Neuronal stem cell (in vitro differentiated cells): ENCODE measurements at regions not wholly inside any gene's neighbourhood (a gene's known extent, or its start where the extent isn't known, plus 50 kb on each side); places are given as distances from the start of the nearest gene placed in this dataset.
A peak's percentile ranks its signal among the peaks of the same experiment; 100 is the strongest.

Experiments
- DNase-seq: peaks from one replicate; pipeline ENCODE4 v3.0.0-alpha.2; 2013; ENCODE audit warnings: low spot score
- H2AFZ ChIP-seq: one replicate; pipeline ENCODE4 v1.6.1; 2013; ENCODE audit warnings: mild to moderate bottlenecking, low read length, inconsistent platforms
- H2AK5ac ChIP-seq: 2 replicates; pipeline ENCODE4 v1.6.1; 2013; ENCODE audit warnings: low read depth, mild to moderate bottlenecking, inconsistent platforms, low read length, moderate library complexity, mixed read lengths
- H2BK120ac ChIP-seq: 2 replicates; pipeline ENCODE4 v1.6.1; 2013; ENCODE audit warnings: low read depth, mild to moderate bottlenecking, inconsistent platforms, low read length, moderate library complexity, mixed read lengths
- H2BK12ac ChIP-seq: one replicate; pipeline ENCODE4 v1.6.1; 2013; ENCODE audit warnings: low read length, inconsistent platforms
- H2BK15ac ChIP-seq: 2 replicates; pipeline ENCODE4 v1.6.1; 2013; ENCODE audit warnings: mild to moderate bottlenecking, low read length, inconsistent platforms, mixed read lengths
- H2BK5ac ChIP-seq: one replicate; pipeline ENCODE4 v1.6.1; 2013; ENCODE audit warnings: inconsistent platforms, mild to moderate bottlenecking, low read length, moderate library complexity
- H3K14ac ChIP-seq: one replicate; pipeline ENCODE4 v1.6.1; 2013; ENCODE audit warnings: low read length, inconsistent platforms
- H3K18ac ChIP-seq: 2 replicates; pipeline ENCODE4 v1.6.1; 2013; ENCODE audit warnings: low read length, inconsistent platforms
- H3K23ac ChIP-seq: 2 replicates; pipeline ENCODE4 v1.6.1; 2013; ENCODE audit warnings: low read depth, mild to moderate bottlenecking, mixed read lengths, low read length, inconsistent platforms; ENCODE audit not compliant: poor library complexity
- H3K27ac ChIP-seq: replicated peaks from 3 replicates; pipeline ENCODE4 v1.5.1; 2013; ENCODE audit warnings: low read length, inconsistent platforms
- H3K27me3 ChIP-seq, 3 experiments: 2 replicates each; pipeline ENCODE4 v1.6.1; 2013; ENCODE audit warnings: low read length in 3 of 3, mild to moderate bottlenecking in 2 of 3, inconsistent platforms in 1 of 3, low read depth in 1 of 3, mixed read lengths in 1 of 3, moderate library complexity in 1 of 3; ENCODE audit not compliant: control insufficient read depth in 3 of 3, insufficient read depth in 3 of 3
- H3K36me3 ChIP-seq, 2 donors: replicated peaks in 1 of 2; 2 replicates each; pipeline ENCODE4 v1.6.1; 2013; ENCODE audit warnings: low read length in 2 of 2; ENCODE audit not compliant: control insufficient read depth in 2 of 2, insufficient read depth in 2 of 2
- H3K4ac ChIP-seq: 2 replicates; pipeline ENCODE4 v1.6.1; 2013; ENCODE audit warnings: inconsistent platforms, mild to moderate bottlenecking, low read length, moderate library complexity
- H3K4me1 ChIP-seq, 2 donors: 1 replicate in 1 of 2; 2 replicates in 1 of 2; pipeline ENCODE4 v1.6.1; 2013; ENCODE audit warnings: low read length in 2 of 2, low read depth in 1 of 2; ENCODE audit not compliant: control insufficient read depth in 2 of 2, insufficient read depth in 1 of 2
- H3K4me2 ChIP-seq: one replicate; pipeline ENCODE4 v1.6.1; 2013; ENCODE audit warnings: mild to moderate bottlenecking, low read length, inconsistent platforms; ENCODE audit not compliant: insufficient read depth, poor library complexity, severe bottlenecking
- H3K4me3 ChIP-seq, 2 donors: 2 replicates each; pipeline ENCODE4 v1.5.1; 2013; ENCODE audit warnings: low read length in 2 of 2, mild to moderate bottlenecking in 2 of 2, inconsistent platforms in 1 of 2, moderate library complexity in 1 of 2
- H3K79me1 ChIP-seq: one replicate; pipeline ENCODE4 v1.6.1; 2013; ENCODE audit warnings: low read depth, mild to moderate bottlenecking, inconsistent platforms, low read length, moderate library complexity
- H3K9ac ChIP-seq: one replicate; pipeline ENCODE4 v1.6.1; 2013; ENCODE audit warnings: mild to moderate bottlenecking, low read depth, low read length, inconsistent platforms; ENCODE audit not compliant: poor library complexity
- H3K9me3 ChIP-seq, 2 donors: replicated peaks in 1 of 2; 2 replicates each; pipeline versions ENCODE3 to v1.6.1; 2013; ENCODE audit warnings: low read length in 2 of 2, mild to moderate bottlenecking in 2 of 2, inconsistent platforms in 1 of 2, low read depth in 1 of 2, mixed read lengths in 1 of 2, moderate library complexity in 1 of 2; ENCODE audit not compliant: control insufficient read depth in 2 of 2, insufficient read depth in 1 of 2
- H4K8ac ChIP-seq: one replicate; pipeline ENCODE4 v1.6.1; 2013; ENCODE audit warnings: low read depth, mild to moderate bottlenecking, inconsistent platforms, low read length, moderate library complexity
- H4K91ac ChIP-seq: one replicate; pipeline ENCODE4 v1.6.1; 2013; ENCODE audit warnings: low read length, low read depth, mild to moderate bottlenecking, inconsistent platforms; ENCODE audit not compliant: poor library complexity
- WGBS, 2 donors: extraction: QIAGEN DNeasy Blood & Tissue Kit; methylation state at CpG; one replicate each; pipeline ENCODE4 v1.1.7; 2013; ENCODE audit warnings: missing lambda C conversion rate in 2 of 2, mixed read lengths in 1 of 2; ENCODE audit not compliant: insufficient read length in 2 of 2, insufficient replicate concordance in 1 of 2; ENCODE audit errors: extremely low coverage in 2 of 2; 5-methylcytosine and 5-hydroxymethylcytosine counted together

DNA sequence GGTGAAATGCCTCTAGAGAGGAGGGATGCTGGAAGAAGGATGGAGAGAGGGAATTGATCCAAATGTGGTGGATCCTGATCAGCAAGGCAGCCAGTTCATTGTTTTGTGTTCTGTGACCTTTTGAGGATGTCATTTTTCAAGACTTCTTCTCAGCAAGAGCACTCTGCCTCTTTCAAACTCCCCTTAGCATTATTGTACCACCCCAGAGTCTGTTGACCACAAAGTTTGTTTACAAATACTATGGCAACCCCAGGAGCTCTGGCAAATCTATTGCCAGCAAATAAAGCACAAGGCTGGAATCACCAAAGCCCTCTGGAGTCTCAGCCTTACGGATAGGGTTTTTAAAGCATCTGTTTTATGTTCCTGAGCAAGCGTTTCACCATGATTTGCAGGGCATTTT is 76.2 kb upstream of the SLC1A3 start:
- no CpG with 5 or more reads among the region's 2 CpGs for WGBS, 2 donors
- no peak overlapping the region for H3K14ac ChIP-seq
- H3K27ac ChIP-seq, result no peak overlapping the region
- no peak overlapping the region for H2AK5ac ChIP-seq
- H4K91ac ChIP-seq, result no peak overlapping the region
- no peak overlapping the region for H3K4me3 ChIP-seq
- no peak overlapping the region for H2BK5ac ChIP-seq
- H3K4ac ChIP-seq, result no peak overlapping the region
- H3K9me3 ChIP-seq, result no peaks in the 10 kb centered on the region
- H3K4me1 ChIP-seq, result no peaks in the 10 kb centered on the region
- no peaks in the 10 kb centered on the region for H3K27me3 ChIP-seq
- peak; percentile 18 for DNase-seq
- H2BK12ac ChIP-seq, result no peak overlapping the region
- H2AFZ ChIP-seq, result peak overlapping the region; percentile 6
- no peak overlapping the region for H3K18ac ChIP-seq
- H3K9ac ChIP-seq, result no peak overlapping the region
- no peaks in the 10 kb centered on the region for H3K36me3 ChIP-seq
- no peak overlapping the region for H3K4me2 ChIP-seq
- no peaks in the 10 kb centered on the region for H3K79me1 ChIP-seq
- H2BK15ac ChIP-seq, result no peak overlapping the region
- H4K8ac ChIP-seq, result no peak overlapping the region
- no peak overlapping the region for H3K23ac ChIP-seq
- no peak overlapping the region for H2BK120ac ChIP-seq

GRCh38 chr5:36531401-36531800 is 75.0 kb upstream of the SLC1A3 start:
- no peak overlapping the region for H2BK12ac ChIP-seq
- H3K36me3 ChIP-seq, result no peaks in the 10 kb centered on the region
- no peak overlapping the region for H3K27ac ChIP-seq
- H3K9me3 ChIP-seq, result no peaks in the 10 kb centered on the region
- no peak overlapping the region for H3K9ac ChIP-seq
- peaks cover 0 to 6% of the 10 kb centered on the region in 2 donors for H3K4me1 ChIP-seq
- H4K8ac ChIP-seq, result no peak overlapping the region
- no peak overlapping the region for H2AK5ac ChIP-seq
- no peak overlapping the region for H3K4me2 ChIP-seq
- H3K14ac ChIP-seq, result no peak overlapping the region
- H2BK5ac ChIP-seq, result no peak overlapping the region
- WGBS, 2 donors, result no CpG with 5 or more reads among the region's 1 CpG
- no peak overlapping the region for H3K4ac ChIP-seq
- H2BK120ac ChIP-seq, result no peak overlapping the region
- H3K27me3 ChIP-seq, result no peaks in the 10 kb centered on the region
- H3K79me1 ChIP-seq, result no peaks in the 10 kb centered on the region
- H3K23ac ChIP-seq, result no peak overlapping the region
- no peak overlapping the region for H2BK15ac ChIP-seq
- H4K91ac ChIP-seq, result no peak overlapping the region
- H3K4me3 ChIP-seq, result no peak overlapping the region
- H2AFZ ChIP-seq, result no peak overlapping the region
- DNase-seq, result no peak
- no peak overlapping the region for H3K18ac ChIP-seq

- no CpG with 5 or more reads among the region's 5 CpGs for WGBS, 2 donors
- no peak overlapping the region for H4K91ac ChIP-seq
- no peak overlapping the region for H2BK5ac ChIP-seq
- DNase-seq, result no peak
- H2BK15ac ChIP-seq, result no peak overlapping the region
- H2BK120ac ChIP-seq, result no peak overlapping the region
- no peak overlapping the region for H2BK12ac ChIP-seq
- H3K36me3 ChIP-seq, result no peaks in the 10 kb centered on the region
- peaks cover 5 to 14% of the 10 kb centered on the region in 2 donors for H3K4me1 ChIP-seq
- no peak overlapping the region for H4K8ac ChIP-seq
- H3K9me3 ChIP-seq, result no peaks in the 10 kb centered on the region
- no peak overlapping the region for H3K27ac ChIP-seq
- H3K27me3 ChIP-seq, result no peaks in the 10 kb centered on the region
- H2AK5ac ChIP-seq, result no peak overlapping the region
- H3K9ac ChIP-seq, result no peak overlapping the region
- no peaks in the 10 kb centered on the region for H3K79me1 ChIP-seq
- H3K4ac ChIP-seq, result no peak overlapping the region
- peak overlapping the region; percentile 73 for H2AFZ ChIP-seq
- H3K4me2 ChIP-seq, result no peak overlapping the region
- H3K4me3 ChIP-seq, result no peak overlapping the region
- H3K18ac ChIP-seq, result no peak overlapping the region
- H3K23ac ChIP-seq, result no peak overlapping the region
- H3K14ac ChIP-seq, result no peak overlapping the region
These were observed 71.0 kb upstream of the SLC1A3 start for GRCh38 chr5:36535378-36535777.

GRCh38 chr5:36535859-36536615 is 70.4 kb upstream of the SLC1A3 start:
- no peak overlapping the region for H3K27ac ChIP-seq

More at GRCh38 chr5:36535859-36536615, 70.4 kb upstream of the SLC1A3 start:
- peaks cover 5 to 14% of the 10 kb centered on the region in 2 donors for H3K4me1 ChIP-seq
- WGBS, 2 donors, result no CpG with 5 or more reads among the region's 4 CpGs
- H4K8ac ChIP-seq, result no peak overlapping the region
- H3K27me3 ChIP-seq, result no peaks in the 10 kb centered on the region
- no peak overlapping the region for H4K91ac ChIP-seq
- no peak overlapping the region for H3K4me2 ChIP-seq
- H2AFZ ChIP-seq, result peak overlapping the region; percentile 73
- H2AK5ac ChIP-seq, result no peak overlapping the region
- H3K23ac ChIP-seq, result no peak overlapping the region
- H3K18ac ChIP-seq, result no peak overlapping the region
- no peak overlapping the region for H3K4me3 ChIP-seq
- DNase-seq, result no peak
- no peak overlapping the region for H3K4ac ChIP-seq
- H3K79me1 ChIP-seq, result no peaks in the 10 kb centered on the region
- H3K9ac ChIP-seq, result no peak overlapping the region
- no peak overlapping the region for H2BK12ac ChIP-seq
- H3K9me3 ChIP-seq, result no peaks in the 10 kb centered on the region
- H3K36me3 ChIP-seq, result no peaks in the 10 kb centered on the region
- no peak overlapping the region for H2BK15ac ChIP-seq
- H3K14ac ChIP-seq, result no peak overlapping the region
- no peak overlapping the region for H2BK5ac ChIP-seq
- H2BK120ac ChIP-seq, result no peak overlapping the region
